GM06990 (cell line): ENCODE measurements at regions not wholly inside any gene's neighbourhood (a gene's known extent, or its start where the extent isn't known, plus 50 kb on each side); places are given as distances from the start of the nearest gene placed in this dataset.

ENCODE experiments used
- DNase-seq: peaks from one replicate; pipeline ENCODE4 v3.0.0-alpha.2; 2011; ENCODE audit not compliant: insufficient read length; ENCODE audit errors: extremely low read depth
- H3K27me3 ChIP-seq: replicated peaks from 2 replicates; pipeline ENCODE4 v1.6.0; 2011; ENCODE audit warnings: low read length; ENCODE audit not compliant: control insufficient read depth, insufficient read depth
- H3K36me3 ChIP-seq: 2 replicates; pipeline ENCODE4 v1.5.1; 2011; ENCODE audit warnings: low read length; ENCODE audit not compliant: control insufficient read depth, insufficient read depth
- H3K4me3 ChIP-seq: replicated peaks from 2 replicates; pipeline ENCODE4 v1.5.1; 2011; ENCODE audit warnings: low read depth, mild to moderate bottlenecking, control low read depth, low read length
- TF ChIP-seq, protein P1 (sequence below): IDR thresholded peaks from 2 replicates; pipeline ENCODE4 v1.5.1; 2011; ENCODE audit warnings: low read length, control low read depth, mild to moderate bottlenecking, inconsistent platforms; ENCODE audit not compliant: insufficient read depth, poor library complexity, severe bottlenecking

DNA sequence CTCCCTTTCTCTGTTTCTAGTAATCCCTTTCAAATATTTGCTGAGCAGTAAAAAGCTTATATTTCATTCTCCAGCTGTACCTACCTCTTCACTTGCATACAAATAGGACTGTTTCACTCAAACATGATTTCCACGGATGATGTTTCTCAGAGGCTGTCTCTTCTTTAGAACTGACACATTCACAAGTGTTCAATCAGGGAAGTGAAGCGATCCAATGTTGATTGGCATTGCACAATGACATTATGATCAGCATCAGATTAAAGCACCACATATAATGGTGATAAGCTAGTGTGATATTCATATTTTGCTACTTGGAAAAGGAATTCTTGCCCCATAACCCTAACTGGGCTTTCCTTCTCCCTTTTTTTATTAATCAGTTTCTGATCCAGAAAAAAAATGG lies 681.8 kb downstream of the TBC1D32 start:
- Histone ChIP-seq H3K4me3 (no peak overlapping the region), H3K36me3 (no peaks in the 10 kb centered on the region), H3K27me3 (no peaks in the 10 kb centered on the region)
- no peak for DNase-seq
- TF ChIP-seq, protein P1, sequence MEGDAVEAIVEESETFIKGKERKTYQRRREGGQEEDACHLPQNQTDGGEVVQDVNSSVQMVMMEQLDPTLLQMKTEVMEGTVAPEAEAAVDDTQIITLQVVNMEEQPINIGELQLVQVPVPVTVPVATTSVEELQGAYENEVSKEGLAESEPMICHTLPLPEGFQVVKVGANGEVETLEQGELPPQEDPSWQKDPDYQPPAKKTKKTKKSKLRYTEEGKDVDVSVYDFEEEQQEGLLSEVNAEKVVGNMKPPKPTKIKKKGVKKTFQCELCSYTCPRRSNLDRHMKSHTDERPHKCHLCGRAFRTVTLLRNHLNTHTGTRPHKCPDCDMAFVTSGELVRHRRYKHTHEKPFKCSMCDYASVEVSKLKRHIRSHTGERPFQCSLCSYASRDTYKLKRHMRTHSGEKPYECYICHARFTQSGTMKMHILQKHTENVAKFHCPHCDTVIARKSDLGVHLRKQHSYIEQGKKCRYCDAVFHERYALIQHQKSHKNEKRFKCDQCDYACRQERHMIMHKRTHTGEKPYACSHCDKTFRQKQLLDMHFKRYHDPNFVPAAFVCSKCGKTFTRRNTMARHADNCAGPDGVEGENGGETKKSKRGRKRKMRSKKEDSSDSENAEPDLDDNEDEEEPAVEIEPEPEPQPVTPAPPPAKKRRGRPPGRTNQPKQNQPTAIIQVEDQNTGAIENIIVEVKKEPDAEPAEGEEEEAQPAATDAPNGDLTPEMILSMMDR = no peak

DNA sequence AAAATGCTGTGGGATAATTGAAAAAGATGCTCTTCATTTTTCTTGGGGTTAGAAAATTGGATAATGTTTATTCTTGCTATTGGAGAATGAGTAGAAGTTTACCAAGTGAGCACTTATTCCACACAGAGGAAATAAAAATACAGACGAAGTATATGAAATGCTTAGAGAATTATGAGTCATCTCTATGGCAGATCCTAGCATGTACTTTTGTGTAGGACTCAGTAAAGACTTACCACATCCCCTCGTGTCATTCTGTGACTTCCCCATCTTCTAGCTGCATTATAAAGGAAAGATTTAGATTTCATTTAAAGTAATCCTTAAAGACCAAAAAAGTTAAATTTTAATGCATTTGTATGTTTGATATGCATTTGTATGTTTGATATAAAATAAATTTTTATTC lies 685.6 kb downstream of the TBC1D32 start:
- TF ChIP-seq, protein P1 = no peak
- DNase-seq = no peak

DNA sequence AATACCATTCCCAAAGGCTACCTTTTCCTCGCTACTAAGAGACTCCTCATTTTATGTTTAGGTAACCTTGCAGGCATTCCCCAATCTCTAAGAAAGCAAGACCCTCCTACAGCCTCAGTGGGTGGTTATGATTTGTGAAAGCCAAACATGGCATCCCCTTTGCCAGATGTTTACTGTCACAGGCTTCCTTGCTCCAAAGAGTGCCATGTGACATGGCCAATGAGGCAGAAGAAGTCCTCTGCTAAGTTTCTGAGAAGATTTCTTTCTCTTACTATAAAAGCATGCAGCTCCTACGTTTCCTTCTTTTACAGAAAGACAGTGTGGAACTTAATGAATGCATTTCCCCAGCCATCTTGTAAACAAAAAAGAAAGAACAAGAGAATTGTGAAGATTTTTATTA lies 688.2 kb downstream of the TBC1D32 start:
- H3K4me3 ChIP-seq = no peak overlapping the region
- no peaks in the 10 kb centered on the region for H3K27me3 ChIP-seq
- no peaks in the 10 kb centered on the region for H3K36me3 ChIP-seq
- DNase-seq = no peak
- TF ChIP-seq, protein P1 = no peak

More for the DNA sequence above, 685.6 kb downstream of the TBC1D32 start:
- Histone ChIP-seq H3K36me3 (no peaks in the 10 kb centered on the region), H3K27me3 (no peaks in the 10 kb centered on the region), H3K4me3 (no peak overlapping the region)

DNA sequence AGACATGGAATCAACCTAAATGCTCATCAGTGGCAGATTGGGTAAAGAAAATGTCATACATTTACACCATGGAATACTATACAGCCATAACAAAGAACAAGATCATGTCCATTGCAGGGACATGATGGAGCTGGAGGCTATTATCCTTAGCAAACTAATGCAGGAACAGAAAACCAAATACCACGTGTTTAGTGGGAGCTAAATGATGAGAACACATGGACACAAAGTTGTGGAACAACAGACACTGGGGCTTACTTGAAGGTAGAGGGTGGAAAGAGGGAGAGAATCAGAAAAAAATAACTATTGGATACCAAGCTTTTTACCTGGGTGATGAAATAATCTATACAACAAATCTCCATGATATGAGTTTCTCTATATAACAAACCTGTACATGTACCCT lies 701.3 kb downstream of the TBC1D32 start:
- H3K4me3 ChIP-seq = no peak overlapping the region
- TF ChIP-seq, protein P1 = no peak
- H3K27me3 ChIP-seq = no peaks in the 10 kb centered on the region
- no peak for DNase-seq
- H3K36me3 ChIP-seq = no peaks in the 10 kb centered on the region

DNA sequence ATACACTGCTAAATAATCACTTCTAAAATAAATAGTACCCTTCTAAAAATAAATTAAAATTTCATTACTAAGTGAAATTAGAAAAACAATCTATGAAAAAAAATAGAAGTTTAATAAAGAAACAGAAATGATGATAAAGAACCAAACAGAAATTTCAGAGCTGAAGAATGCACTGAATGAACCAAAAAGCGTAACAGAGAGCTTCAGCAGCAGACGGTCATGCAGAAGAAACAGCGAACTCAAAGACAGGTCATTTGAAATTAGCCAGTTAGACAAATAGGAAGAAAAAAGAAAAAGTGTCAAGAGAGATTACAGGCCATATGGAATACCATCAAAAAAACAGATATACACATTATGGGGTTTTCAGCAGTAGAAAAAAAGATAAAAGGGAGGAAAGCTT lies 706.7 kb downstream of the TBC1D32 start:
- DNase-seq = no peak
- no peaks in the 10 kb centered on the region for H3K36me3 ChIP-seq
- no peaks in the 10 kb centered on the region for H3K27me3 ChIP-seq
- TF ChIP-seq, protein P1 = no peak
- H3K4me3 ChIP-seq = no peak overlapping the region

DNA sequence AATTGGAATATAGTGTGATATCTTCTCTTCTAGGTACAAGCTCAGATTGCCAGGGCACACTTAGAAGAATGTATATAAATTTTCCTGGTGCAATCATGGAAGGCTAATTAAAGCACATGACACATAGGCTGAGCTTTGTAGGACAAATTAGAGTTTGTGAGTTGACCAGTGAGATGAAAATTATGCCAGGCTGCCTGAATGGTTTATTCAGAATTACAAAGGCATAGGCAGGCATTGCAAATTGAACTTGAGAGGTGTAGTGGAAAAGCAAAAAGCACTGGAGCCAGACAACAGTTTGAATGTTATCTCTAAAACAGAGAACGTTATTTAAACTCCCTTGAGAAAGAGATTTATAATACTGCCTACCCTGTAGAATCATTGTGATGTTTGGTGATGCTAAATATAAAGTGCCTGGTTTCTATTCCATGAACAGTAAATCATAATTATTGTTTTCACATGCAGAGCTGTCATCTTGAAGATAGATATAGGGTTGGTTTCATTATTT lies 712.1 kb downstream of the TBC1D32 start:
- TF ChIP-seq, protein P1 = no peak
- Histone ChIP-seq H3K36me3 (no peaks in the 10 kb centered on the region), H3K27me3 (no peaks in the 10 kb centered on the region), H3K4me3 (no peak overlapping the region)
- DNase-seq = no peak
